ENCODE measurements at regions not wholly inside any gene's neighbourhood (a gene's known extent, or its start where the extent isn't known, plus 50 kb on each side); places are given as distances from the start of the nearest gene placed in this dataset.

DNA sequence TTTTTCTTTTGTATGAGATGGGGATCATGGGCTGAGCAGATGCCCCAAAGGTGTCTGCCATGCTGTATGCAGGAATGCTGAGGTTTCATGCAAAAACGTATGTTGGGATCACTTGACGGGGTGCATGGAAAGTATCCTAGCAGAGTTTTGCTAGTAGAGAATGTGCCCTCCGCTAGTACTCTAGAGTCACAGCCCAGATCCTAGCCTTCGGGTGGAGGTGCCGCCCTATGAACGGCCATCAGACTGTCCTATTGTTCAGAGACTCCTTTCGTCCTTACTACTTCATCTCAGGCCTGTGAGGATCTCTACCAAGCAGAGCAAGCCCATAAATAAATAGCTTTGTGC lies 69.6 kb upstream of the SPATA31E1 start:
- TF ChIP-seq, protein P1, sequence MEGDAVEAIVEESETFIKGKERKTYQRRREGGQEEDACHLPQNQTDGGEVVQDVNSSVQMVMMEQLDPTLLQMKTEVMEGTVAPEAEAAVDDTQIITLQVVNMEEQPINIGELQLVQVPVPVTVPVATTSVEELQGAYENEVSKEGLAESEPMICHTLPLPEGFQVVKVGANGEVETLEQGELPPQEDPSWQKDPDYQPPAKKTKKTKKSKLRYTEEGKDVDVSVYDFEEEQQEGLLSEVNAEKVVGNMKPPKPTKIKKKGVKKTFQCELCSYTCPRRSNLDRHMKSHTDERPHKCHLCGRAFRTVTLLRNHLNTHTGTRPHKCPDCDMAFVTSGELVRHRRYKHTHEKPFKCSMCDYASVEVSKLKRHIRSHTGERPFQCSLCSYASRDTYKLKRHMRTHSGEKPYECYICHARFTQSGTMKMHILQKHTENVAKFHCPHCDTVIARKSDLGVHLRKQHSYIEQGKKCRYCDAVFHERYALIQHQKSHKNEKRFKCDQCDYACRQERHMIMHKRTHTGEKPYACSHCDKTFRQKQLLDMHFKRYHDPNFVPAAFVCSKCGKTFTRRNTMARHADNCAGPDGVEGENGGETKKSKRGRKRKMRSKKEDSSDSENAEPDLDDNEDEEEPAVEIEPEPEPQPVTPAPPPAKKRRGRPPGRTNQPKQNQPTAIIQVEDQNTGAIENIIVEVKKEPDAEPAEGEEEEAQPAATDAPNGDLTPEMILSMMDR (IDR thresholded peaks at IDR 0.05; ENCODE audit: low read length), result no peak
- TF ChIP-seq EZH2 (IDR thresholded peaks at IDR 0.05; ENCODE audit: borderline replicate concordance, low read length), result no peak

All from OCI-LY1 (cell line).